K562 (cell line): ENCODE measurements at regions not wholly inside any gene's neighbourhood (a gene's known extent, or its start where the extent isn't known, plus 50 kb on each side); places are given as distances from the start of the nearest gene placed in this dataset.

Experiments
- ARID1B ChIP-seq: fragments of 450-650 bp; IDR thresholded peaks from 2 replicates; pipeline ENCODE4 v1.6.1; 2016; ENCODE audit warnings: antibody characterized with exemption, mild to moderate bottlenecking, inconsistent platforms
- ATF7 ChIP-seq: fragments of 450-650 bp; IDR thresholded peaks from 2 replicates; pipeline ENCODE4 v1.7.1; 2014; ENCODE audit warnings: mild to moderate bottlenecking, moderate library complexity
- COPS2 ChIP-seq: fragments of 450-650 bp; conservative IDR thresholded peaks from 2 replicates; pipeline ENCODE4 v1.6.1; 2016; ENCODE audit warnings: mild to moderate bottlenecking, moderate library complexity
- CSDE1 ChIP-seq, 2 experiments: fragments of 450-650 bp; IDR thresholded peaks; 2 replicates each; pipeline ENCODE4 v1.6.1; 2016; ENCODE audit warnings: mild to moderate bottlenecking in 1 of 2
- E2F3 ChIP-seq: fragments of 250-450 bp; sonication (Bioruptor Pico); IDR thresholded peaks from 2 replicates; pipeline ENCODE4 v1.4.0; 2020; ENCODE audit warnings: mild to moderate bottlenecking
- HMG20B ChIP-seq: fragments of 250-450 bp; sonication (Bioruptor Pico); IDR thresholded peaks from 2 replicates; pipeline ENCODE4 v1.5.0; 2021; ENCODE audit warnings: mild to moderate bottlenecking
- MYC ChIP-seq, 2 experiments: fragments of 250-450 bp in 1 of 2; sonication (Bioruptor Pico) in 1 of 2; IDR thresholded peaks; 2 replicates each; pipeline versions ENCODE4 v1.5.1 to v1.6.1; 2012 to 2021; ENCODE audit warnings: low read depth in 2 of 2, borderline replicate concordance in 1 of 2, improper control_type of control experiment in 1 of 2, low read length in 1 of 2, mild to moderate bottlenecking in 1 of 2, moderate library complexity in 1 of 2
- POU5F1 ChIP-seq: fragments of 150-350 bp; IDR thresholded peaks from 2 replicates; pipeline ENCODE4 v1.6.1; 2014; ENCODE audit warnings: borderline replicate concordance, low read length, low read depth, mild to moderate bottlenecking; ENCODE audit not compliant: partially characterized antibody
- RNF2 ChIP-seq: sonication (generic); IDR thresholded peaks from 2 replicates; pipeline ENCODE4 v1.6.1; 2016
- SMARCA4 ChIP-seq: fragments of 450-650 bp; IDR thresholded peaks from 2 replicates; pipeline ENCODE4 v1.6.1; 2016
- ZNF436 ChIP-seq: fragments of 250-450, 450-650 bp; sonication (Bioruptor Pico); formaldehyde crosslinking; IDR thresholded peaks from 2 replicates; pipeline ENCODE4 v1.7.0; 2020; ENCODE audit warnings: mild to moderate bottlenecking
- ZNF57 ChIP-seq: fragments of 450-650 bp; formaldehyde crosslinking; IDR thresholded peaks from 2 replicates; pipeline ENCODE4 v1.4.0; 2020; ENCODE audit warnings: mild to moderate bottlenecking, moderate library complexity
- ZNF696 ChIP-seq: fragments of 250-450 bp; sonication (Bioruptor Pico); conservative IDR thresholded peaks from 2 replicates; pipeline ENCODE4 v1.4.0; 2020; ENCODE audit warnings: mild to moderate bottlenecking, moderate library complexity
- TF ChIP-seq, protein P1 (sequence below): sonication (generic); formaldehyde crosslinking; IDR thresholded peaks from 2 replicates; pipeline ENCODE4 v1.8.1; 2022; ENCODE audit warnings: missing genetic modification reagents
- TF ChIP-seq, protein P2 (sequence below): IDR thresholded peaks from 2 replicates; pipeline ENCODE4 v1.6.1; 2012; ENCODE audit warnings: low read depth, low read length, improper control_type of control experiment, borderline replicate concordance
- TF ChIP-seq, protein P3 (sequence below), 2 experiments: fragments of 450-650 bp; conservative IDR thresholded peaks; 2 replicates each; pipeline ENCODE4 v1.6.1; 2017; ENCODE audit warnings: mild to moderate bottlenecking in 2 of 2, moderate library complexity in 2 of 2
- TF ChIP-seq, protein P4 (sequence below): fragments of 450-650 bp; IDR thresholded peaks from 2 replicates; pipeline ENCODE4 v1.6.1; 2014; ENCODE audit warnings: low read depth, mild to moderate bottlenecking, moderate library complexity, borderline replicate concordance
- TF ChIP-seq, protein P5 (sequence below): fragments of 250-450 bp; sonication (Bioruptor Pico); IDR thresholded peaks from 2 replicates; pipeline ENCODE4 v1.5.0; 2020; ENCODE audit warnings: mild to moderate bottlenecking, borderline replicate concordance
- TF ChIP-seq, protein P6 (sequence below), 2 experiments: fragments of 450-650 bp in 1 of 2; sonication (generic) in 1 of 2; formaldehyde crosslinking; conservative IDR thresholded peaks; 2 replicates each; pipeline versions ENCODE4 v1.4.0 to v1.8.1; 2020 to 2022; ENCODE audit warnings: mild to moderate bottlenecking in 1 of 2, missing genetic modification reagents in 1 of 2

DNA sequence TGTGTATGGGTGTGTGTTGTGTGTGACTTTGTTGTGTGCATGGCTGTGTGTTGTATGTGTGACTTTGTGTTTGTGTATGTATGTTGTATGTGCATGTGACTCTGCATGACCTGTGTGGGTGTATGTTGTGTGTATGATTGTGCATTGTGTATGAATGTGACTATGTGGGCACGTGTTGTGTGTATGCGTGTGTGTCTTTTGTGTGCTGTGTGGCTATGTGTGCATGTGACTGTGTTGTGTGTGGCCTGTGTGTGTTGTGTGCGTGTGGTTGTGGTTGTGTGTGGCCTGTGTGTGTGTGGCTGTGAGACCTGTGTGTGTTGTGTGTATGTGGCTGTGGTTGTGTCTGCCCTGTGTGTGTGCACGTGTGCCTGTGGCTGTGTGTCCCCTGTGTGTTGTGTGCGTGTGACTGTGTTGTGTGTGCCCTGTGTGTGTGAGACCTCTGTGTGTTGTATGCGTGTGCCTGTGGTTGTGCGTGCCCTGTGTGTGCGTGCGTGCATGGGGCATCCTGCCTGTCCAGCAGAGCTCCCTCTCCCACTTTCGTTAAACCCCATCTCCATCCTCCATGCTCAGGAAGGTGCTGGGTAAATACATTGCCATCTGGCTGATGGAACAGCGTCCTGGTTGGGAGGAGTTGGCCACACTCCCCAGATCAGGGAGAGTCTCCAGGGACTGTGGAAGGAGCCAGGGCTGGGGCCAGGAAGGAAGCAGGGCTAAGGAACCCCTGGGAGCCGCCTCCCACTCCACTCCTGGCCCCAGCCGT is 90.1 kb upstream of the GSE1 start (continued):
- TF ChIP-seq, protein P1, sequence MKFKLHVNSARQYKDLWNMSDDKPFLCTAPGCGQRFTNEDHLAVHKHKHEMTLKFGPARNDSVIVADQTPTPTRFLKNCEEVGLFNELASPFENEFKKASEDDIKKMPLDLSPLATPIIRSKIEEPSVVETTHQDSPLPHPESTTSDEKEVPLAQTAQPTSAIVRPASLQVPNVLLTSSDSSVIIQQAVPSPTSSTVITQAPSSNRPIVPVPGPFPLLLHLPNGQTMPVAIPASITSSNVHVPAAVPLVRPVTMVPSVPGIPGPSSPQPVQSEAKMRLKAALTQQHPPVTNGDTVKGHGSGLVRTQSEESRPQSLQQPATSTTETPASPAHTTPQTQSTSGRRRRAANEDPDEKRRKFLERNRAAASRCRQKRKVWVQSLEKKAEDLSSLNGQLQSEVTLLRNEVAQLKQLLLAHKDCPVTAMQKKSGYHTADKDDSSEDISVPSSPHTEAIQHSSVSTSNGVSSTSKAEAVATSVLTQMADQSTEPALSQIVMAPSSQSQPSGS: no peak
- TF ChIP-seq ZNF696 (CRISPR knock-in tag): no peak
- TF ChIP-seq COPS2: no peak
- TF ChIP-seq POU5F1: no peak
- TF ChIP-seq ARID1B: peak; percentile 36
- TF ChIP-seq HMG20B (CRISPR knock-in tag): no peak
- TF ChIP-seq, protein P2, sequence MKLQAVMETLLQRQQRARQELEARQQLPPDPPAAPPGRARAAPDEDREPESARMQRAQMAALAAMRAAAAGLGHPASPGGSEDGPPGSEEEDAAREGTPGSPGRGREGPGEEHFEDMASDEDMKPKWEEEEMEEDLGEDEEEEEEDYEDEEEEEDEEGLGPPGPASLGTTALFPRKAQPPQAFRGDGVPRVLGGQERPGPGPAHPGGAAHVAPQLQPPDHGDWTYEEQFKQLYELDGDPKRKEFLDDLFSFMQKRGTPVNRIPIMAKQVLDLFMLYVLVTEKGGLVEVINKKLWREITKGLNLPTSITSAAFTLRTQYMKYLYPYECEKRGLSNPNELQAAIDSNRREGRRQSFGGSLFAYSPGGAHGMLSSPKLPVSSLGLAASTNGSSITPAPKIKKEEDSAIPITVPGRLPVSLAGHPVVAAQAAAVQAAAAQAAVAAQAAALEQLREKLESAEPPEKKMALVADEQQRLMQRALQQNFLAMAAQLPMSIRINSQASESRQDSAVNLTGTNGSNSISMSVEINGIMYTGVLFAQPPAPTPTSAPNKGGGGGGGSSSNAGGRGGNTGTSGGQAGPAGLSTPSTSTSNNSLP: no peak
- no peak for TF ChIP-seq RNF2
- TF ChIP-seq, protein P3, sequence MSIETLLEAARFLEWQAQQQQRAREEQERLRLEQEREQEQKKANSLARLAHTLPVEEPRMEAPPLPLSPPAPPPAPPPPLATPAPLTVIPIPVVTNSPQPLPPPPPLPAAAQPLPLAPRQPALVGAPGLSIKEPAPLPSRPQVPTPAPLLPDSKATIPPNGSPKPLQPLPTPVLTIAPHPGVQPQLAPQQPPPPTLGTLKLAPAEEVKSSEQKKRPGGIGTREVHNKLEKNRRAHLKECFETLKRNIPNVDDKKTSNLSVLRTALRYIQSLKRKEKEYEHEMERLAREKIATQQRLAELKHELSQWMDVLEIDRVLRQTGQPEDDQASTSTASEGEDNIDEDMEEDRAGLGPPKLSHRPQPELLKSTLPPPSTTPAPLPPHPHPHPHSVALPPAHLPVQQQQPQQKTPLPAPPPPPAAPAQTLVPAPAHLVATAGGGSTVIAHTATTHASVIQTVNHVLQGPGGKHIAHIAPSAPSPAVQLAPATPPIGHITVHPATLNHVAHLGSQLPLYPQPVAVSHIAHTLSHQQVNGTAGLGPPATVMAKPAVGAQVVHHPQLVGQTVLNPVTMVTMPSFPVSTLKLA (conservative IDR thresholded peaks at IDR 0.05): no peak
- no peak for TF ChIP-seq E2F3 (CRISPR knock-in tag)
- TF ChIP-seq, protein P4, sequence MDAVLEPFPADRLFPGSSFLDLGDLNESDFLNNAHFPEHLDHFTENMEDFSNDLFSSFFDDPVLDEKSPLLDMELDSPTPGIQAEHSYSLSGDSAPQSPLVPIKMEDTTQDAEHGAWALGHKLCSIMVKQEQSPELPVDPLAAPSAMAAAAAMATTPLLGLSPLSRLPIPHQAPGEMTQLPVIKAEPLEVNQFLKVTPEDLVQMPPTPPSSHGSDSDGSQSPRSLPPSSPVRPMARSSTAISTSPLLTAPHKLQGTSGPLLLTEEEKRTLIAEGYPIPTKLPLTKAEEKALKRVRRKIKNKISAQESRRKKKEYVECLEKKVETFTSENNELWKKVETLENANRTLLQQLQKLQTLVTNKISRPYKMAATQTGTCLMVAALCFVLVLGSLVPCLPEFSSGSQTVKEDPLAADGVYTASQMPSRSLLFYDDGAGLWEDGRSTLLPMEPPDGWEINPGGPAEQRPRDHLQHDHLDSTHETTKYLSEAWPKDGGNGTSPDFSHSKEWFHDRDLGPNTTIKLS: no peak
- no peak for TF ChIP-seq ZNF436 (CRISPR knock-in tag)
- TF ChIP-seq, protein P5, sequence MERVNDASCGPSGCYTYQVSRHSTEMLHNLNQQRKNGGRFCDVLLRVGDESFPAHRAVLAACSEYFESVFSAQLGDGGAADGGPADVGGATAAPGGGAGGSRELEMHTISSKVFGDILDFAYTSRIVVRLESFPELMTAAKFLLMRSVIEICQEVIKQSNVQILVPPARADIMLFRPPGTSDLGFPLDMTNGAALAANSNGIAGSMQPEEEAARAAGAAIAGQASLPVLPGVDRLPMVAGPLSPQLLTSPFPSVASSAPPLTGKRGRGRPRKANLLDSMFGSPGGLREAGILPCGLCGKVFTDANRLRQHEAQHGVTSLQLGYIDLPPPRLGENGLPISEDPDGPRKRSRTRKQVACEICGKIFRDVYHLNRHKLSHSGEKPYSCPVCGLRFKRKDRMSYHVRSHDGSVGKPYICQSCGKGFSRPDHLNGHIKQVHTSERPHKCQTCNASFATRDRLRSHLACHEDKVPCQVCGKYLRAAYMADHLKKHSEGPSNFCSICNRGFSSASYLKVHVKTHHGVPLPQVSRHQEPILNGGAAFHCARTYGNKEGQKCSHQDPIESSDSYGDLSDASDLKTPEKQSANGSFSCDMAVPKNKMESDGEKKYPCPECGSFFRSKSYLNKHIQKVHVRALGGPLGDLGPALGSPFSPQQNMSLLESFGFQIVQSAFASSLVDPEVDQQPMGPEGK: no peak
- TF ChIP-seq, protein P6, sequence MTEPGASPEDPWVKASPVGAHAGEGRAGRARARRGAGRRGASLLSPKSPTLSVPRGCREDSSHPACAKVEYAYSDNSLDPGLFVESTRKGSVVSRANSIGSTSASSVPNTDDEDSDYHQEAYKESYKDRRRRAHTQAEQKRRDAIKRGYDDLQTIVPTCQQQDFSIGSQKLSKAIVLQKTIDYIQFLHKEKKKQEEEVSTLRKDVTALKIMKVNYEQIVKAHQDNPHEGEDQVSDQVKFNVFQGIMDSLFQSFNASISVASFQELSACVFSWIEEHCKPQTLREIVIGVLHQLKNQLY (CRISPR knock-in tag; conservative IDR thresholded peaks at IDR 0.05): no peak
- TF ChIP-seq MYC (IDR thresholded peaks at IDR 0.05; ENCODE audit: low read depth, low read length): no peak
- no peak for TF ChIP-seq MYC (CRISPR knock-in tag; IDR thresholded peaks at IDR 0.05; ENCODE audit: borderline replicate concordance, low read depth)
- no peak for TF ChIP-seq ZNF57 (CRISPR knock-in tag)
- peak in 1 of 2 experiments; percentile 80; a peak in 1 of 4 replicates for TF ChIP-seq CSDE1 (IDR thresholded peaks at IDR 0.05)
- no peak for TF ChIP-seq ATF7
- no peak for TF ChIP-seq SMARCA4
